ENCODE measurements at regions not wholly inside any gene's neighbourhood (a gene's known extent, or its start where the extent isn't known, plus 50 kb on each side); places are given as distances from the start of the nearest gene placed in this dataset.
"Not testable (repeated sequence)": the region's sequence is repeated elsewhere in the genome, so short reads cannot be mapped to it uniquely, and the experiment has no call there.

DNA sequence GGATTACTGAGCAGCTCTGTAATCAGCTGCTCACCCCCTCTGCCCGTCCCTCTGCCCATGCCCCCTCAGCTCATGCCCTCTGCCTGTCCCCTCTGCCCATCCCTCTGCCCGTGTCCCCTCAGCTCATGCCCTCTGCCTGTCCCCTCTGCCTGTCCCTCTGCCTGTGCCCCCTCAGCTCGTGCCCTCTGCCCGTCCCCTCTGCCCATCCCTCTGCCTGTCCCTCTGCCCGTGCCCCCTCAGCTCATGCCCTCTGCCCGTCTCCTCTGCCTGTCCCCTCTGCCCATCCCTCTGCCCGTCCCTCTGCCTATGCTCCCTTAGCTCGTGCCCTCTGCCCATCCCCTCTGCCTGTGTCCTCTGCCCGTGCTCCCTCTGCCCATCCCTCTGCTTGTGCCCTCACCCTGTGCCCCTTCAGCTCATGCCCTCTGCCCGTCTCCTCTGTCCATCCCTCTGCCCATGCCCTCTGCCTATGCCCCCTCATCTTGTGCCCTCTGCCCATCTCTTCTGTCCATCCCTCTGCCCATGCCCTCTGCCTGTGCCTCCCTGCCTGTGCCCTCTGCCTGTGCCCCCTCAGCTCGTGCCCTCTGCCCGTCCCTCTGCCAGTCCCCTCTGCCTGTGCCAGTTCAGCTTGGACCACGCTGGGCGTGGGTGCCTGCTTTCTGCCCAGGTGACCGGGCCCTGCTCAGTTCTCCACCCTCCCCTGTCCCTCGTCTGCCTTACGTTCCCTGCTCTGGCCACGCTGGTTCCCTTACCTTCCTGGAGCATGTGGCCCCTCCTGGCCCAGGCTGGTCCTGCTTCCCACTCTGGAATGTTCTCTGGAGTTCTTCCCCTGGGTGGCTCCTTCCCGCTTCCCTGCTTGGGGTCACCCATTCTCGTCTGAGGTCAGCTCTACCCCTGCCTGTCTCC is 97.6 kb downstream of the NPIPB11 start:
- H3K4me1 ChIP-seq: peaks cover 15% of the 10 kb centered on the region
- no peak for DNase-seq
- TF ChIP-seq, protein P1, sequence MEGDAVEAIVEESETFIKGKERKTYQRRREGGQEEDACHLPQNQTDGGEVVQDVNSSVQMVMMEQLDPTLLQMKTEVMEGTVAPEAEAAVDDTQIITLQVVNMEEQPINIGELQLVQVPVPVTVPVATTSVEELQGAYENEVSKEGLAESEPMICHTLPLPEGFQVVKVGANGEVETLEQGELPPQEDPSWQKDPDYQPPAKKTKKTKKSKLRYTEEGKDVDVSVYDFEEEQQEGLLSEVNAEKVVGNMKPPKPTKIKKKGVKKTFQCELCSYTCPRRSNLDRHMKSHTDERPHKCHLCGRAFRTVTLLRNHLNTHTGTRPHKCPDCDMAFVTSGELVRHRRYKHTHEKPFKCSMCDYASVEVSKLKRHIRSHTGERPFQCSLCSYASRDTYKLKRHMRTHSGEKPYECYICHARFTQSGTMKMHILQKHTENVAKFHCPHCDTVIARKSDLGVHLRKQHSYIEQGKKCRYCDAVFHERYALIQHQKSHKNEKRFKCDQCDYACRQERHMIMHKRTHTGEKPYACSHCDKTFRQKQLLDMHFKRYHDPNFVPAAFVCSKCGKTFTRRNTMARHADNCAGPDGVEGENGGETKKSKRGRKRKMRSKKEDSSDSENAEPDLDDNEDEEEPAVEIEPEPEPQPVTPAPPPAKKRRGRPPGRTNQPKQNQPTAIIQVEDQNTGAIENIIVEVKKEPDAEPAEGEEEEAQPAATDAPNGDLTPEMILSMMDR (IDR thresholded peaks at IDR 0.05): no peak
- no peak for TF ChIP-seq POLR2A (IDR thresholded peaks at IDR 0.05)
- intact Hi-C loops (cut with DNase I): no loop called here
- no peak overlapping the region for H3K4me3 ChIP-seq
- H3K27ac ChIP-seq: no peak overlapping the region
- H3K9me3 ChIP-seq: no peaks in the 10 kb centered on the region
- no peak for ATAC-seq
- 89 to 90% methylated on average over 20 of the region's 20 CpGs for WGBS, 2 donors
- no peaks in the 10 kb centered on the region for H3K36me3 ChIP-seq (replicated peaks in 1 of 2; ENCODE audit: insufficient read depth in 1 of 2, low read depth in 2 of 2)
- no peaks in the 10 kb centered on the region for H3K27me3 ChIP-seq

DNA sequence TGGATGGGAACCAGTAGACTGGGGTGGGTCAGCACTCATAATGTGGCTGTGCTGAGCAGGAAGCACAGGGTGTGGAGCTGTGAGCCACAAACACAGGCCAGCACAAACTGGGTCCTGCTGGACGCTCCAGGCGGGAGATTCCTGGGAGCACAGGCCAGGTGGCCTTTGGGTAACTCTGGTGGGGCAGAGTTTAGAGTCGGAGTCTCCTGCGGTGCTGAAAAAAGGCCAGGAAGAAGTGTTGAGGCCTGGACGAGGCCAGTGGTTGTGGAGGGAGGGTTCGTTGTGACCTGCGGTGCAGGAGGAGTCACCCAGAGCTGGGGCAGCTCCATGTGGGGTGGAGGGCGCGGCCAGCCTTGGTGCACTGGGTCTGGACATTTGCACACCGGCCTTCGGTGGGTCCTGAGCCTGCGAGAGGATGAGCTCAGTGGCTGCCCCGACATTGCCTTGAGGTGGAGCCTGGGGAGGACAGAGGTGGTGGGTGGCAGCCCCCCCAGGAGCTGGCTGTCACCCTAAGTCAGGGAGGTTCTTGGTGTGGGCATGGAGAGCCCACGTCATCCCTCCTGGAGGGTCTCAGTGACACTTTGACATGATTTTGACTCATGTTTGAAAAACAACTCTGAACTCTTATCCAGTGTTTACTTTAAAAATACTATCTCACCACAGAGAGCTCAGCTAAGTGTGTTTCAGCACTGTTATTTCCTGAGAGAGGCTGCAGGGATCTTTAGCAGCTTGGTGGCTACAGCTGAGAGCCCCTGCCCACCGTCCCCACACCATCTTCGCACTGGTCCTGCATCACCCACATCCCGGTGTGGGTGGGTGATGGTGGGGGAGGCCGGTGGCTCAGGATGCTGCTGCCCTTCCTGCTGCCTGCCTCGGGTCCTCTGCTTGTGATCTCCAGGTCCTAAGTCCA is 98.7 kb downstream of the NPIPB11 start:
- ATAC-seq: no peak
- H3K27me3 ChIP-seq: no peaks in the 10 kb centered on the region
- DNase-seq: no peak
- intact Hi-C loops (cut with DNase I): no loop called here
- H3K4me3 ChIP-seq: no peak overlapping the region
- no peaks in the 10 kb centered on the region for H3K9me3 ChIP-seq
- H3K36me3 ChIP-seq (replicated peaks in 1 of 2; ENCODE audit: insufficient read depth in 1 of 2, low read depth in 2 of 2): no peaks in the 10 kb centered on the region
- peaks cover 15% of the 10 kb centered on the region for H3K4me1 ChIP-seq
- H3K27ac ChIP-seq: no peak overlapping the region
- 82 to 84% methylated on average over 19 of the region's 19 CpGs for WGBS, 2 donors
- TF ChIP-seq POLR2A (IDR thresholded peaks at IDR 0.05): no peak
- TF ChIP-seq, protein P1 (IDR thresholded peaks at IDR 0.05): no peak

DNA sequence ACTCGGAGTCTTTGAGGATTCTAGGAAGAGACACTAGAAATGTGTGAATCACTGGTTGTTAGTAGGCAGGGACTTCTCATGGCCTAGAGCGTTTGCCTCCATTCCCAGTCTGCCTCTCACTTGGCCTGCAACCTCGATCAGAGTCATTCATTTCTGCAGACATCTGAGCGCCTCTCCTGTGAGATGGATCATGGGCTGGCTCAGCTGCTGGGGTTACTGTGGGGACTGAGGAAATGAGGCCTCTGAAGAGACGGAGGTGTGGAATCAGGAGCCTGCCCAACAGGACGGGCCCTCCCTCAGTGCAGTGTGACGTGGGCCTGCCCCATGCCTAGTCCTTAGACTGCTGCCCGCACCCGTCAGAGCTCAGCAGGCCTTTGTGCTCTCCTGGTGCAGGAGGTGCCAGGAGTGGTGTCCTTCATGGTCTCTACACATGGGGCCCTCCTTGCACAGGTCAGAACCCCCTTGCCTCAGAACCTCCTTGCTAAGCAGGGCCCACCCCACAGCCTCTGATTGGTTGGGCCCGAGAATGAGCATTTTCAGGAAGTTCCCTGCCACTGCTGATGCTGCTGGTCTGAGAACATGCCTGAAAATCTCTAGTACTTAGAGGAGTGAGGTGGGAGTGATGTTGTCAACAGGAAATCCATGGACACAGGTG is 99.4 kb downstream of the NPIPB11 start:
- no peaks in the 10 kb centered on the region for H3K27me3 ChIP-seq
- ATAC-seq: no peak
- WGBS, 2 donors: 83 to 89% methylated on average over 6 to 10 of the region's 10 CpGs
- no peak for DNase-seq
- H3K4me3 ChIP-seq: no peak overlapping the region
- no peaks in the 10 kb centered on the region for H3K9me3 ChIP-seq
- peaks cover 15% of the 10 kb centered on the region for H3K4me1 ChIP-seq
- H3K27ac ChIP-seq: no peak overlapping the region
- H3K36me3 ChIP-seq (replicated peaks in 1 of 2; ENCODE audit: insufficient read depth in 1 of 2, low read depth in 2 of 2): no peaks in the 10 kb centered on the region
- TF ChIP-seq, protein P1 (IDR thresholded peaks at IDR 0.05): no peak
- TF ChIP-seq POLR2A (IDR thresholded peaks at IDR 0.05): no peak
- intact Hi-C loops (cut with DNase I): no loop called here

DNA sequence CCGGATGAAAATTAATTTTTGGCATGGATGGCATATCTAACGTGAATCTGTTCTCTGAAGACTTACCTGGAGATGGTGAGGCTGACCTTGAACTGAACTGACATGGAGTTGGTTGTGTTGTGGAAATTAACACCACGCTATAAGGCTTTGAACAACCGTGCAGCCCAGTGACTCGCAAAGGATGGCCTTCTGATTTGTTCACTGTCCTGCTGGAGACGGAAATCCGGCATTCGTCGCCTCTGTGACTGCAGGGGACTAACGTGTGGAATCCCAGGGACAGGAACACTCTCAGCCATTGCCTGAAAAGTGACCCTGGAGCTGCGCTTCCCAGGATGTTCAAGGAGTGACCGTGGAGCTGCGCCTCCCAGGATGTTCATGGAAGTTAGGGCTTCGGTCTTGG is 100.3 kb downstream of the NPIPB11 start:
- ATAC-seq (no peak), DNase-seq (no peak)
- no peak for TF ChIP-seq POLR2A (IDR thresholded peaks at IDR 0.05)
- TF ChIP-seq, protein P1 (IDR thresholded peaks at IDR 0.05): no peak
- Histone ChIP-seq H3K27me3 (no peaks in the 10 kb centered on the region), H3K4me1 (peaks cover 9% of the 10 kb centered on the region), H3K4me3 (no peak overlapping the region), H3K9me3 (no peaks in the 10 kb centered on the region), H3K27ac (no peak overlapping the region), H3K36me3 (replicated peaks in 1 of 2; ENCODE audit: insufficient read depth in 1 of 2, low read depth in 2 of 2) (no peaks in the 10 kb centered on the region)
- intact Hi-C loops (cut with DNase I): no loop called here
- 83 to 88% methylated on average over 14 of the region's 14 CpGs for WGBS, 2 donors

DNA sequence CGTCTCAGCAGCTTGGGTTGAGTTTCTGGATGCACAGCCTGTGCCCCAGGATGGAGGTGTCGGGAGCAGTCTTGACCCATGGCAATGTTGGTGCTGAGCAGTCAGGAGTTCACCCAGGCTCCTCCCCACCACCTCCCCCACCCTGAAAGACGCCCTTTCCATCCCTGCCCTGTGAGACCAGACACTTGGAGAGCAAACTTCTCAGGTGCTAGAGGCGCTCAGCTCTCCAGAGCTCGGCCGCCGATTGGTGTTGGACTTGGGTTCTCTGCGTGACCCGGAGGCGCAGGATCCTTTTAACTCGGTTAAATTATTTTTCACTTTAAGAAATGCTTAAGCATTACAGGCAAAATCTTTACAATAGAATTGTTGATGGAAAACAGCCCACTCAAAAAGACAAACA is 101.5 kb downstream of the NPIPB11 start:
- H3K9me3 ChIP-seq; H3K27me3 ChIP-seq; DNase-seq; H3K27ac ChIP-seq; H3K4me3 ChIP-seq; H3K4me1 ChIP-seq; ATAC-seq; H3K36me3 ChIP-seq (replicated peaks in 1 of 2; ENCODE audit: insufficient read depth in 1 of 2, low read depth in 2 of 2); intact Hi-C loops (cut with DNase I): not testable (repeated sequence)
- 79 to 82% methylated on average over 11 of the region's 11 CpGs for WGBS, 2 donors

Measured in body of pancreas (tissue), 4 donors.